HepG2 (cell line): ENCODE measurements at regions not wholly inside any gene's neighbourhood (a gene's known extent, or its start where the extent isn't known, plus 50 kb on each side); places are given as distances from the start of the nearest gene placed in this dataset.

Experiments used
- FOXM1 ChIP-seq: sonication (generic); formaldehyde crosslinking; IDR thresholded peaks from 2 replicates; pipeline ENCODE4 v1.5.0; 2020; ENCODE audit warnings: missing genetic modification reagents
- GATAD2A ChIP-seq: IDR thresholded peaks from 2 replicates; pipeline ENCODE4 v1.6.1; 2016
- JDP2 ChIP-seq: sonication (generic); formaldehyde crosslinking; IDR thresholded peaks from 2 replicates; pipeline ENCODE4 v1.8.1; 2022; ENCODE audit warnings: missing genetic modification reagents, borderline replicate concordance
- MTF2 ChIP-seq: sonication (generic); formaldehyde crosslinking; IDR thresholded peaks from 2 replicates; pipeline ENCODE4 v1.5.0; 2020; ENCODE audit warnings: missing genetic modification reagents, borderline replicate concordance
- MXD4 ChIP-seq: IDR thresholded peaks from 2 replicates; pipeline ENCODE4 v1.6.1; 2016; ENCODE audit warnings: mild to moderate bottlenecking, missing biosample characterization, missing genetic modification reagents
- NFATC3 ChIP-seq: sonication (generic); formaldehyde crosslinking; IDR thresholded peaks from 2 replicates; pipeline ENCODE4 v1.5.1; 2020; ENCODE audit warnings: mild to moderate bottlenecking, missing genetic modification reagents
- PHF20 ChIP-seq: sonication (generic); formaldehyde crosslinking; IDR thresholded peaks from 2 replicates; pipeline ENCODE4 v1.5.0; 2020; ENCODE audit warnings: mild to moderate bottlenecking, missing genetic modification reagents
- PHF21A ChIP-seq: sonication (generic); formaldehyde crosslinking; IDR thresholded peaks from 2 replicates; pipeline ENCODE4 v1.5.0; 2020; ENCODE audit warnings: mild to moderate bottlenecking, missing genetic modification reagents
- RAD51 ChIP-seq: fragments of 450-650 bp; IDR thresholded peaks from 2 replicates; pipeline ENCODE4 v1.6.1; 2016; ENCODE audit warnings: borderline replicate concordance
- TARDBP ChIP-seq: sonication (generic); formaldehyde crosslinking; IDR thresholded peaks from 2 replicates; pipeline ENCODE4 v1.8.0; 2022; ENCODE audit warnings: mild to moderate bottlenecking, missing genetic modification reagents
- ZNF101 ChIP-seq: sonication (generic); formaldehyde crosslinking; IDR thresholded peaks from 2 replicates; pipeline ENCODE4 v1.4.0; 2020; ENCODE audit warnings: mild to moderate bottlenecking, low read depth, missing genetic modification reagents, borderline replicate concordance
- ZNF235 ChIP-seq: sonication (generic); formaldehyde crosslinking; IDR thresholded peaks from 2 replicates; pipeline ENCODE4 v1.8.1; 2023; ENCODE audit warnings: mild to moderate bottlenecking, missing genetic modification reagents, borderline replicate concordance
- ZNF382 ChIP-seq: sonication (generic); formaldehyde crosslinking; IDR thresholded peaks from 2 replicates; pipeline ENCODE4 v1.5.0; 2020; ENCODE audit warnings: missing genetic modification reagents, mild to moderate bottlenecking, borderline replicate concordance
- ZNF501 ChIP-seq: sonication (generic); formaldehyde crosslinking; IDR thresholded peaks from 2 replicates; pipeline ENCODE4 v1.5.1; 2020; ENCODE audit warnings: mild to moderate bottlenecking, moderate library complexity, missing genetic modification reagents
- ZNF781 ChIP-seq: sonication (generic); formaldehyde crosslinking; IDR thresholded peaks from 2 replicates; pipeline ENCODE4 v1.5.1; 2020; ENCODE audit warnings: borderline replicate concordance, mild to moderate bottlenecking, missing genetic modification reagents; ENCODE audit errors: not compliant biosample characterization
- ZNF850 ChIP-seq: sonication (generic); formaldehyde crosslinking; conservative IDR thresholded peaks from 2 replicates; pipeline ENCODE4 v1.9.0; 2021; ENCODE audit warnings: mild to moderate bottlenecking, missing genetic modification reagents
- ZSCAN20 ChIP-seq: sonication (generic); formaldehyde crosslinking; IDR thresholded peaks from 2 replicates; pipeline ENCODE4 v1.4.0; 2020; ENCODE audit warnings: missing genetic modification reagents, mild to moderate bottlenecking, borderline replicate concordance
- TF ChIP-seq, protein P1 (sequence below): sonication (generic); formaldehyde crosslinking; IDR thresholded peaks from 2 replicates; pipeline ENCODE4 v1.4.0; 2020; ENCODE audit warnings: low read depth, mild to moderate bottlenecking, missing genetic modification reagents
- TF ChIP-seq, protein P2 (sequence below): sonication (generic); formaldehyde crosslinking; IDR thresholded peaks from 2 replicates; pipeline ENCODE4 v1.5.1; 2020; ENCODE audit warnings: mild to moderate bottlenecking, missing genetic modification reagents, moderate library complexity
- TF ChIP-seq, protein P3 (sequence below): IDR thresholded peaks from 2 replicates; pipeline ENCODE4 v1.6.1; 2016; ENCODE audit warnings: mild to moderate bottlenecking
- TF ChIP-seq, protein P4 (sequence below): sonication (generic); formaldehyde crosslinking; IDR thresholded peaks from 2 replicates; pipeline ENCODE4 v1.4.0; 2020; ENCODE audit warnings: missing genetic modification reagents

DNA sequence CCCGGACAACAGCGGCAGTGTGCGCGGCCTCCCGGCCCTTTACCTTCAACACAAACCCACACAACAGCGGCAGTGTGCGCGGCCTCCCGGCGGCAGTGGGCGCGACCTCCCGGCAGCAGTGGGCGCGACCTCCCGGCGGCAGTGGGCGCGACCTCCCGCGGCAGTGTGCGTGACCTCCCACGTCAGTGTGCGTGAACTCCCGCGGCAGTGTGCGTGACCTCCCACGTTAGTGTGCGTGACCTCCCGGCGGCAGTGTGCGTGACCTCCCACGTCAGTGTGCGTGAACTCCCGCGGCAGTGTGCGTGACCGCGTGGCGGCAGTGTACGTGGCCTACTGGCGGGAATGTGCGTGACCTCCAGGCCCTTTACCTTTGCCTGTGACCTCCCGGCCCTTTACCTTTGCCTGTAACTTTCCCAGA, 576.6 kb upstream of the FRG1 start (continued):
- TF ChIP-seq ZNF235 (CRISPR knock-in tag) (no peak), ZNF501 (CRISPR knock-in tag) (no peak), ZSCAN20 (CRISPR knock-in tag) (no peak), RAD51 (no peak), FOXM1 (CRISPR knock-in tag) (no peak), GATAD2A (CRISPR knock-in tag) (no peak), TARDBP (CRISPR knock-in tag) (no peak), PHF21A (CRISPR knock-in tag) (no peak), JDP2 (CRISPR knock-in tag) (no peak), ZNF850 (CRISPR knock-in tag) (no peak), MXD4 (CRISPR knock-in tag) (no peak), PHF20 (CRISPR knock-in tag) (peak; percentile 56), ZNF101 (no peak), MTF2 (CRISPR knock-in tag) (0 out of 2 replicates have a peak, but pooled peaks have one; percentile 24), NFATC3 (no peak), ZNF382 (CRISPR knock-in tag) (no peak), ZNF781 (CRISPR knock-in tag) (no peak)
- TF ChIP-seq, protein P1, sequence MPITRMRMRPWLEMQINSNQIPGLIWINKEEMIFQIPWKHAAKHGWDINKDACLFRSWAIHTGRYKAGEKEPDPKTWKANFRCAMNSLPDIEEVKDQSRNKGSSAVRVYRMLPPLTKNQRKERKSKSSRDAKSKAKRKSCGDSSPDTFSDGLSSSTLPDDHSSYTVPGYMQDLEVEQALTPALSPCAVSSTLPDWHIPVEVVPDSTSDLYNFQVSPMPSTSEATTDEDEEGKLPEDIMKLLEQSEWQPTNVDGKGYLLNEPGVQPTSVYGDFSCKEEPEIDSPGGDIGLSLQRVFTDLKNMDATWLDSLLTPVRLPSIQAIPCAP, result no peak
- TF ChIP-seq, protein P2, sequence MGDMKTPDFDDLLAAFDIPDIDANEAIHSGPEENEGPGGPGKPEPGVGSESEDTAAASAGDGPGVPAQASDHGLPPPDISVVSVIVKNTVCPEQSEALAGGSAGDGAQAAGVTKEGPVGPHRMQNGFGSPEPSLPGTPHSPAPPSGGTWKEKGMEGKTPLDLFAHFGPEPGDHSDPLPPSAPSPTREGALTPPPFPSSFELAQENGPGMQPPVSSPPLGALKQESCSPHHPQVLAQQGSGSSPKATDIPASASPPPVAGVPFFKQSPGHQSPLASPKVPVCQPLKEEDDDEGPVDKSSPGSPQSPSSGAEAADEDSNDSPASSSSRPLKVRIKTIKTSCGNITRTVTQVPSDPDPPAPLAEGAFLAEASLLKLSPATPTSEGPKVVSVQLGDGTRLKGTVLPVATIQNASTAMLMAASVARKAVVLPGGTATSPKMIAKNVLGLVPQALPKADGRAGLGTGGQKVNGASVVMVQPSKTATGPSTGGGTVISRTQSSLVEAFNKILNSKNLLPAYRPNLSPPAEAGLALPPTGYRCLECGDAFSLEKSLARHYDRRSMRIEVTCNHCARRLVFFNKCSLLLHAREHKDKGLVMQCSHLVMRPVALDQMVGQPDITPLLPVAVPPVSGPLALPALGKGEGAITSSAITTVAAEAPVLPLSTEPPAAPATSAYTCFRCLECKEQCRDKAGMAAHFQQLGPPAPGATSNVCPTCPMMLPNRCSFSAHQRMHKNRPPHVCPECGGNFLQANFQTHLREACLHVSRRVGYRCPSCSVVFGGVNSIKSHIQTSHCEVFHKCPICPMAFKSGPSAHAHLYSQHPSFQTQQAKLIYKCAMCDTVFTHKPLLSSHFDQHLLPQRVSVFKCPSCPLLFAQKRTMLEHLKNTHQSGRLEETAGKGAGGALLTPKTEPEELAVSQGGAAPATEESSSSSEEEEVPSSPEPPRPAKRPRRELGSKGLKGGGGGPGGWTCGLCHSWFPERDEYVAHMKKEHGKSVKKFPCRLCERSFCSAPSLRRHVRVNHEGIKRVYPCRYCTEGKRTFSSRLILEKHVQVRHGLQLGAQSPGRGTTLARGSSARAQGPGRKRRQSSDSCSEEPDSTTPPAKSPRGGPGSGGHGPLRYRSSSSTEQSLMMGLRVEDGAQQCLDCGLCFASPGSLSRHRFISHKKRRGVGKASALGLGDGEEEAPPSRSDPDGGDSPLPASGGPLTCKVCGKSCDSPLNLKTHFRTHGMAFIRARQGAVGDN (CRISPR knock-in tag), result peak; percentile 95
- TF ChIP-seq, protein P3, sequence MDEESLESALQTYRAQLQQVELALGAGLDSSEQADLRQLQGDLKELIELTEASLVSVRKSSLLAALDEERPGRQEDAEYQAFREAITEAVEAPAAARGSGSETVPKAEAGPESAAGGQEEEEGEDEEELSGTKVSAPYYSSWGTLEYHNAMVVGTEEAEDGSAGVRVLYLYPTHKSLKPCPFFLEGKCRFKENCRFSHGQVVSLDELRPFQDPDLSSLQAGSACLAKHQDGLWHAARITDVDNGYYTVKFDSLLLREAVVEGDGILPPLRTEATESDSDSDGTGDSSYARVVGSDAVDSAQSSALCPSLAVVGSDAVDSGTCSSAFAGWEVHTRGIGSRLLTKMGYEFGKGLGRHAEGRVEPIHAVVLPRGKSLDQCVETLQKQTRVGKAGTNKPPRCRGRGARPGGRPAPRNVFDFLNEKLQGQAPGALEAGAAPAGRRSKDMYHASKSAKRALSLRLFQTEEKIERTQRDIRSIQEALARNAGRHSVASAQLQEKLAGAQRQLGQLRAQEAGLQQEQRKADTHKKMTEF (CRISPR knock-in tag), result no peak
- TF ChIP-seq, protein P4, sequence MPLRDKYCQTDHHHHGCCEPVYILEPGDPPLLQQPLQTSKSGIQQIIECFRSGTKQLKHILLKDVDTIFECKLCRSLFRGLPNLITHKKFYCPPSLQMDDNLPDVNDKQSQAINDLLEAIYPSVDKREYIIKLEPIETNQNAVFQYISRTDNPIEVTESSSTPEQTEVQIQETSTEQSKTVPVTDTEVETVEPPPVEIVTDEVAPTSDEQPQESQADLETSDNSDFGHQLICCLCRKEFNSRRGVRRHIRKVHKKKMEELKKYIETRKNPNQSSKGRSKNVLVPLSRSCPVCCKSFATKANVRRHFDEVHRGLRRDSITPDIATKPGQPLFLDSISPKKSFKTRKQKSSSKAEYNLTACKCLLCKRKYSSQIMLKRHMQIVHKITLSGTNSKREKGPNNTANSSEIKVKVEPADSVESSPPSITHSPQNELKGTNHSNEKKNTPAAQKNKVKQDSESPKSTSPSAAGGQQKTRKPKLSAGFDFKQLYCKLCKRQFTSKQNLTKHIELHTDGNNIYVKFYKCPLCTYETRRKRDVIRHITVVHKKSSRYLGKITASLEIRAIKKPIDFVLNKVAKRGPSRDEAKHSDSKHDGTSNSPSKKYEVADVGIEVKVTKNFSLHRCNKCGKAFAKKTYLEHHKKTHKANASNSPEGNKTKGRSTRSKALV (CRISPR knock-in tag), result no peak
